ENCODE measurements at regions not wholly inside any gene's neighbourhood (a gene's known extent, or its start where the extent isn't known, plus 50 kb on each side); places are given as distances from the start of the nearest gene placed in this dataset.

DNA sequence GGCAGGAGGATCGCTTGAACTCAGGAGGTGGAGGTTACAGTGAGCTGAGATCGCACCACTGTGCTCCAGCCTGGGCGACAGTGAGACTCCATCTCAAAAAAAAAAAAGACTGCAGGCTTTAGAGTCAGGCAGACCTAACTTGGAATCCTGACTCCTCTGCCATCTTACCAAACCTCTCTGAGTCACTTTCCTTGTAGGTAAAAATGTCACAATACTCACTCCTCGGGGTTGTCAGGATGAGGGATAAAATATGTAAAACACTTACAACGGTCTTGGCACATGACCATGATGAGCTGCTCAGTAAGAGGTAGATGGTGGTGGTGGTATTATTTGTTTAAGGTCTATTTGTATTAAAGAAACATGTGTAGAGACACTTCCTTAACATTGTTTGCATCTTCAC lies 154.1 kb upstream of the PDE1C start:
- no peak overlapping the region for H2BK5ac ChIP-seq (ENCODE audit: low read depth, low read length, poor library complexity, severe bottlenecking)
- H2BK15ac ChIP-seq (ENCODE audit: low read depth, poor library complexity, severe bottlenecking), result no peak overlapping the region
- WGBS, result 76% methylated on average over 3 of the region's 5 CpGs

GRCh38 chr7:32223721-32224120 lies 153.5 kb upstream of the PDE1C start:
- WGBS, result 74% methylated on average over 8 of the region's 8 CpGs
- Histone ChIP-seq H2BK5ac (ENCODE audit: low read depth, low read length, poor library complexity, severe bottlenecking) (no peak overlapping the region), H2BK120ac (ENCODE audit: low read depth, low read length) (no peak overlapping the region), H3K27ac (ENCODE audit: low read length, poor library complexity, severe bottlenecking) (no peak overlapping the region), H2BK15ac (ENCODE audit: low read depth, poor library complexity, severe bottlenecking) (no peak overlapping the region), H3K27me3 (ENCODE audit: control insufficient read depth in 1 of 2, insufficient read depth in 1 of 2, low read length in 2 of 2) (peaks cover 7 to 13% of the 10 kb centered on the region in 2 experiments), H3K23ac (ENCODE audit: low read length in 2 of 2) (no peak overlapping the region), H3K4me2 (ENCODE audit: low read length, poor library complexity, severe bottlenecking) (no peak overlapping the region), H2BK12ac (ENCODE audit: low read length in 2 of 2) (no peak overlapping the region), H3K9ac (ENCODE audit: low read length) (no peak overlapping the region), H4K91ac (ENCODE audit: low read length) (no peak overlapping the region), H3K9me3 (ENCODE audit: control insufficient read depth, low read length) (peaks cover 12% of the 10 kb centered on the region), H4K8ac (ENCODE audit: low read length) (no peak overlapping the region), H3K4me1 (ENCODE audit: control insufficient read depth, insufficient read depth, low read depth, low read length) (no peaks in the 10 kb centered on the region), H2AFZ (ENCODE audit: low read depth, low read length) (no peak overlapping the region), H3K18ac (ENCODE audit: low read depth in 1 of 2, low read length in 2 of 2) (no peak overlapping the region), H3K79me1 (replicated peaks; ENCODE audit: low read length, poor library complexity, severe bottlenecking) (no peaks in the 10 kb centered on the region), H3K4me3 (ENCODE audit: insufficient read depth in 1 of 2, low read depth in 1 of 2, low read length in 2 of 2) (no peak overlapping the region), H3K36me3 (ENCODE audit: control insufficient read depth in 1 of 2, insufficient read depth in 2 of 2, low read depth in 1 of 2, low read length in 2 of 2) (no peaks in the 10 kb centered on the region), H2AK5ac (ENCODE audit: low read length, severe bottlenecking) (no peak overlapping the region), H3K14ac (ENCODE audit: low read length in 2 of 2) (no peak overlapping the region), H3K4ac (ENCODE audit: low read depth in 1 of 2, low read length in 2 of 2) (no peak overlapping the region)
- DNase-seq, result no peak

More for the DNA sequence above, 154.1 kb upstream of the PDE1C start:
- Histone ChIP-seq H3K4me2 (ENCODE audit: low read length, poor library complexity, severe bottlenecking) (no peak overlapping the region), H2BK120ac (ENCODE audit: low read depth, low read length) (no peak overlapping the region), H4K91ac (ENCODE audit: low read length) (no peak overlapping the region), H3K9me3 (ENCODE audit: control insufficient read depth, low read length) (peaks cover 12% of the 10 kb centered on the region), H4K8ac (ENCODE audit: low read length) (no peak overlapping the region), H3K4me3 (ENCODE audit: insufficient read depth in 1 of 2, low read depth in 1 of 2, low read length in 2 of 2) (no peak overlapping the region), H3K4ac (ENCODE audit: low read depth in 1 of 2, low read length in 2 of 2) (no peak overlapping the region), H3K27me3 (ENCODE audit: control insufficient read depth in 1 of 2, insufficient read depth in 1 of 2, low read length in 2 of 2) (peaks cover 7 to 15% of the 10 kb centered on the region in 2 experiments), H3K18ac (ENCODE audit: low read depth in 1 of 2, low read length in 2 of 2) (no peak overlapping the region), H3K79me1 (replicated peaks; ENCODE audit: low read length, poor library complexity, severe bottlenecking) (no peaks in the 10 kb centered on the region), H3K4me1 (ENCODE audit: control insufficient read depth, insufficient read depth, low read depth, low read length) (no peaks in the 10 kb centered on the region), H2BK12ac (ENCODE audit: low read length in 2 of 2) (no peak overlapping the region), H3K36me3 (ENCODE audit: control insufficient read depth in 1 of 2, insufficient read depth in 2 of 2, low read depth in 1 of 2, low read length in 2 of 2) (no peaks in the 10 kb centered on the region), H3K9ac (ENCODE audit: low read length) (no peak overlapping the region), H3K14ac (ENCODE audit: low read length in 2 of 2) (no peak overlapping the region), H3K23ac (ENCODE audit: low read length in 2 of 2) (no peak overlapping the region), H3K27ac (ENCODE audit: low read length, poor library complexity, severe bottlenecking) (no peak overlapping the region), H2AFZ (ENCODE audit: low read depth, low read length) (no peak overlapping the region), H2AK5ac (ENCODE audit: low read length, severe bottlenecking) (no peak overlapping the region)
- DNase-seq, result no peak

GRCh38 chr7:32223071-32223650 lies 153.0 kb upstream of the PDE1C start:
- Histone ChIP-seq H2BK120ac (ENCODE audit: low read depth, low read length) (no peak overlapping the region), H3K4ac (ENCODE audit: low read depth in 1 of 2, low read length in 2 of 2) (no peak overlapping the region), H3K27me3 (ENCODE audit: control insufficient read depth in 1 of 2, insufficient read depth in 1 of 2, low read length in 2 of 2) (peaks cover 7 to 12% of the 10 kb centered on the region in 2 experiments), H3K4me3 (ENCODE audit: insufficient read depth in 1 of 2, low read depth in 1 of 2, low read length in 2 of 2) (no peak overlapping the region), H4K8ac (ENCODE audit: low read length) (no peak overlapping the region), H3K4me2 (ENCODE audit: low read length, poor library complexity, severe bottlenecking) (no peak overlapping the region), H2BK15ac (ENCODE audit: low read depth, poor library complexity, severe bottlenecking) (no peak overlapping the region), H3K9me3 (ENCODE audit: control insufficient read depth, low read length) (peaks cover 7% of the 10 kb centered on the region), H2AK5ac (ENCODE audit: low read length, severe bottlenecking) (no peak overlapping the region), H3K18ac (ENCODE audit: low read depth in 1 of 2, low read length in 2 of 2) (no peak overlapping the region), H2BK5ac (ENCODE audit: low read depth, low read length, poor library complexity, severe bottlenecking) (no peak overlapping the region), H3K27ac (ENCODE audit: low read length, poor library complexity, severe bottlenecking) (no peak overlapping the region), H3K79me1 (replicated peaks; ENCODE audit: low read length, poor library complexity, severe bottlenecking) (no peaks in the 10 kb centered on the region), H4K91ac (ENCODE audit: low read length) (no peak overlapping the region), H3K4me1 (ENCODE audit: control insufficient read depth, insufficient read depth, low read depth, low read length) (no peaks in the 10 kb centered on the region), H2BK12ac (ENCODE audit: low read length in 2 of 2) (no peak overlapping the region), H3K36me3 (ENCODE audit: control insufficient read depth in 1 of 2, insufficient read depth in 2 of 2, low read depth in 1 of 2, low read length in 2 of 2) (no peaks in the 10 kb centered on the region), H3K23ac (ENCODE audit: low read length in 2 of 2) (no peak overlapping the region), H3K14ac (ENCODE audit: low read length in 2 of 2) (no peak overlapping the region), H3K9ac (ENCODE audit: low read length) (no peak overlapping the region), H2AFZ (ENCODE audit: low read depth, low read length) (no peak overlapping the region)
- WGBS, result 78% methylated on average over 6 of the region's 6 CpGs
- no peak for DNase-seq

DNA sequence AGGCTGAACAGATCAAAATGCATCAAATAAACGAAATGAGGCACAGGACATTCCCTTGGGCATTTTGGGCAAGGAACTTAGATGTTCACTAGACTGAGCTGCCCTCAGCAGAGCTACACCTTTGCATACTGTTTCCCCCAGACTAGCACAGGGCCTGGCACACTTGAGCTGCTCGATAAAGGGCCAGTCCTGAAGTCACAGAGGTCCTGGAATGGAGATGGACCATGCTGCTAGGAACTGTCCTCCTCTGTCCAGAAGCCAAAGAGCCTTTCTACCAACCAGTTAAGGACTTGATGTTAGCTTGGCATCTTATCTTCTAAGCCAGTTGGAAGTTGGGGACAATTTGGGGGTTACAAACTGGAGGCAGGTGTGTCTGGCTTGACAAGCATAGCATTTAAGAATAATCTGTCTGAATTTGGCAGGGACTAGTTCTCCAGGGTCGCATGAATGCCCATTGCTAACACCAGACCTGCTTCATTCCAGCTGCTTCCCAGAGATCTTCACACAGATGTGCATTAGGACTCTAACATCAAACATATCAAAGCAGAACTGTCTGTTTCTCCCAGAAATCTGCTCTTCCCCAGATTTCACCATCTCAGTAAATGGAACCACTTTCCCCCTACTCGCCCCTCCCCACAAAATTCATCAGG lies 152.2 kb upstream of the PDE1C start:
- Histone ChIP-seq H3K4me2 (ENCODE audit: low read length, poor library complexity, severe bottlenecking) (no peak overlapping the region), H3K23ac (ENCODE audit: low read length in 2 of 2) (no peak overlapping the region), H3K4me1 (ENCODE audit: control insufficient read depth, insufficient read depth, low read depth, low read length) (no peaks in the 10 kb centered on the region), H2BK12ac (ENCODE audit: low read length in 2 of 2) (no peak overlapping the region), H3K36me3 (ENCODE audit: control insufficient read depth in 1 of 2, insufficient read depth in 2 of 2, low read depth in 1 of 2, low read length in 2 of 2) (no peaks in the 10 kb centered on the region), H2AK5ac (ENCODE audit: low read length, severe bottlenecking) (no peak overlapping the region), H3K27ac (ENCODE audit: low read length, poor library complexity, severe bottlenecking) (no peak overlapping the region), H4K8ac (ENCODE audit: low read length) (no peak overlapping the region), H3K9ac (ENCODE audit: low read length) (no peak overlapping the region), H2BK15ac (ENCODE audit: low read depth, poor library complexity, severe bottlenecking) (no peak overlapping the region), H3K79me1 (replicated peaks; ENCODE audit: low read length, poor library complexity, severe bottlenecking) (no peaks in the 10 kb centered on the region), H4K91ac (ENCODE audit: low read length) (no peak overlapping the region), H2BK5ac (ENCODE audit: low read depth, low read length, poor library complexity, severe bottlenecking) (no peak overlapping the region), H2AFZ (ENCODE audit: low read depth, low read length) (no peak overlapping the region), H2BK120ac (ENCODE audit: low read depth, low read length) (no peak overlapping the region), H3K18ac (ENCODE audit: low read depth in 1 of 2, low read length in 2 of 2) (no peak overlapping the region), H3K27me3 (ENCODE audit: control insufficient read depth in 1 of 2, insufficient read depth in 1 of 2, low read length in 2 of 2) (peaks cover 4 to 7% of the 10 kb centered on the region in 2 experiments), H3K4me3 (ENCODE audit: insufficient read depth in 1 of 2, low read depth in 1 of 2, low read length in 2 of 2) (no peak overlapping the region), H3K9me3 (ENCODE audit: control insufficient read depth, low read length) (no peaks in the 10 kb centered on the region), H3K14ac (ENCODE audit: low read length in 2 of 2) (no peak overlapping the region), H3K4ac (ENCODE audit: low read depth in 1 of 2, low read length in 2 of 2) (no peak overlapping the region)
- DNase-seq, result no peak
- 56% methylated on average over 4 of the region's 4 CpGs for WGBS
